ENCODE measurements at regions not wholly inside any gene's neighbourhood (a gene's known extent, or its start where the extent isn't known, plus 50 kb on each side); places are given as distances from the start of the nearest gene placed in this dataset.

- TF ChIP-seq, protein P1, sequence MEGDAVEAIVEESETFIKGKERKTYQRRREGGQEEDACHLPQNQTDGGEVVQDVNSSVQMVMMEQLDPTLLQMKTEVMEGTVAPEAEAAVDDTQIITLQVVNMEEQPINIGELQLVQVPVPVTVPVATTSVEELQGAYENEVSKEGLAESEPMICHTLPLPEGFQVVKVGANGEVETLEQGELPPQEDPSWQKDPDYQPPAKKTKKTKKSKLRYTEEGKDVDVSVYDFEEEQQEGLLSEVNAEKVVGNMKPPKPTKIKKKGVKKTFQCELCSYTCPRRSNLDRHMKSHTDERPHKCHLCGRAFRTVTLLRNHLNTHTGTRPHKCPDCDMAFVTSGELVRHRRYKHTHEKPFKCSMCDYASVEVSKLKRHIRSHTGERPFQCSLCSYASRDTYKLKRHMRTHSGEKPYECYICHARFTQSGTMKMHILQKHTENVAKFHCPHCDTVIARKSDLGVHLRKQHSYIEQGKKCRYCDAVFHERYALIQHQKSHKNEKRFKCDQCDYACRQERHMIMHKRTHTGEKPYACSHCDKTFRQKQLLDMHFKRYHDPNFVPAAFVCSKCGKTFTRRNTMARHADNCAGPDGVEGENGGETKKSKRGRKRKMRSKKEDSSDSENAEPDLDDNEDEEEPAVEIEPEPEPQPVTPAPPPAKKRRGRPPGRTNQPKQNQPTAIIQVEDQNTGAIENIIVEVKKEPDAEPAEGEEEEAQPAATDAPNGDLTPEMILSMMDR (tag by site-specific recombination; IDR thresholded peaks at IDR 0.05) = no peak
- no peak for TF ChIP-seq ZNF274 (IDR thresholded peaks at IDR 0.05; ENCODE audit: low read length)
- no peak for TF ChIP-seq ZNF274 (tag by site-specific recombination; IDR thresholded peaks at IDR 0.05; ENCODE audit: borderline replicate concordance)
- TF ChIP-seq PRDM4 (tag by site-specific recombination; IDR thresholded peaks at IDR 0.05) = no peak
- TF ChIP-seq, protein P2, sequence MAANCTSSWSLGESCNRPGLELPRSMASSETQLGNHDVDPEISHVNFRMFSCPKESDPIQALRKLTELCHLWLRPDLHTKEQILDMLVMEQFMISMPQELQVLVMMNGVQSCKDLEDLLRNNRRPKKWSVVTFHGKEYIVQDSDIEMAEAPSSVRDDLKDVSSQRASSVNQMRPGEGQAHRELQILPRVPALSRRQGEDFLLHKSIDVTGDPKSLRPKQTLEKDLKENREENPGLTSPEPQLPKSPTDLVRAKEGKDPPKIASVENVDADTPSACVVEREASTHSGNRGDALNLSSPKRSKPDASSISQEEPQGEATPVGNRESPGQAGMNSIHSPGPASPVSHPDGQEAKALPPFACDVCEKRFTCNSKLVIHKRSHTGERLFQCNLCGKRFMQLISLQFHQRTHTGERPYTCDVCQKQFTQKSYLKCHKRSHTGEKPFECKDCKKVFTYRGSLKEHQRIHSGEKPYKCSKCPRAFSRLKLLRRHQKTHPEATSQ (tag by site-specific recombination; IDR thresholded peaks at IDR 0.05) = no peak
- TF ChIP-seq, protein P3, sequence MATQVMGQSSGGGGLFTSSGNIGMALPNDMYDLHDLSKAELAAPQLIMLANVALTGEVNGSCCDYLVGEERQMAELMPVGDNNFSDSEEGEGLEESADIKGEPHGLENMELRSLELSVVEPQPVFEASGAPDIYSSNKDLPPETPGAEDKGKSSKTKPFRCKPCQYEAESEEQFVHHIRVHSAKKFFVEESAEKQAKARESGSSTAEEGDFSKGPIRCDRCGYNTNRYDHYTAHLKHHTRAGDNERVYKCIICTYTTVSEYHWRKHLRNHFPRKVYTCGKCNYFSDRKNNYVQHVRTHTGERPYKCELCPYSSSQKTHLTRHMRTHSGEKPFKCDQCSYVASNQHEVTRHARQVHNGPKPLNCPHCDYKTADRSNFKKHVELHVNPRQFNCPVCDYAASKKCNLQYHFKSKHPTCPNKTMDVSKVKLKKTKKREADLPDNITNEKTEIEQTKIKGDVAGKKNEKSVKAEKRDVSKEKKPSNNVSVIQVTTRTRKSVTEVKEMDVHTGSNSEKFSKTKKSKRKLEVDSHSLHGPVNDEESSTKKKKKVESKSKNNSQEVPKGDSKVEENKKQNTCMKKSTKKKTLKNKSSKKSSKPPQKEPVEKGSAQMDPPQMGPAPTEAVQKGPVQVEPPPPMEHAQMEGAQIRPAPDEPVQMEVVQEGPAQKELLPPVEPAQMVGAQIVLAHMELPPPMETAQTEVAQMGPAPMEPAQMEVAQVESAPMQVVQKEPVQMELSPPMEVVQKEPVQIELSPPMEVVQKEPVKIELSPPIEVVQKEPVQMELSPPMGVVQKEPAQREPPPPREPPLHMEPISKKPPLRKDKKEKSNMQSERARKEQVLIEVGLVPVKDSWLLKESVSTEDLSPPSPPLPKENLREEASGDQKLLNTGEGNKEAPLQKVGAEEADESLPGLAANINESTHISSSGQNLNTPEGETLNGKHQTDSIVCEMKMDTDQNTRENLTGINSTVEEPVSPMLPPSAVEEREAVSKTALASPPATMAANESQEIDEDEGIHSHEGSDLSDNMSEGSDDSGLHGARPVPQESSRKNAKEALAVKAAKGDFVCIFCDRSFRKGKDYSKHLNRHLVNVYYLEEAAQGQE (tag by site-specific recombination; IDR thresholded peaks at IDR 0.05) = no peak
- TF ChIP-seq, protein P4, sequence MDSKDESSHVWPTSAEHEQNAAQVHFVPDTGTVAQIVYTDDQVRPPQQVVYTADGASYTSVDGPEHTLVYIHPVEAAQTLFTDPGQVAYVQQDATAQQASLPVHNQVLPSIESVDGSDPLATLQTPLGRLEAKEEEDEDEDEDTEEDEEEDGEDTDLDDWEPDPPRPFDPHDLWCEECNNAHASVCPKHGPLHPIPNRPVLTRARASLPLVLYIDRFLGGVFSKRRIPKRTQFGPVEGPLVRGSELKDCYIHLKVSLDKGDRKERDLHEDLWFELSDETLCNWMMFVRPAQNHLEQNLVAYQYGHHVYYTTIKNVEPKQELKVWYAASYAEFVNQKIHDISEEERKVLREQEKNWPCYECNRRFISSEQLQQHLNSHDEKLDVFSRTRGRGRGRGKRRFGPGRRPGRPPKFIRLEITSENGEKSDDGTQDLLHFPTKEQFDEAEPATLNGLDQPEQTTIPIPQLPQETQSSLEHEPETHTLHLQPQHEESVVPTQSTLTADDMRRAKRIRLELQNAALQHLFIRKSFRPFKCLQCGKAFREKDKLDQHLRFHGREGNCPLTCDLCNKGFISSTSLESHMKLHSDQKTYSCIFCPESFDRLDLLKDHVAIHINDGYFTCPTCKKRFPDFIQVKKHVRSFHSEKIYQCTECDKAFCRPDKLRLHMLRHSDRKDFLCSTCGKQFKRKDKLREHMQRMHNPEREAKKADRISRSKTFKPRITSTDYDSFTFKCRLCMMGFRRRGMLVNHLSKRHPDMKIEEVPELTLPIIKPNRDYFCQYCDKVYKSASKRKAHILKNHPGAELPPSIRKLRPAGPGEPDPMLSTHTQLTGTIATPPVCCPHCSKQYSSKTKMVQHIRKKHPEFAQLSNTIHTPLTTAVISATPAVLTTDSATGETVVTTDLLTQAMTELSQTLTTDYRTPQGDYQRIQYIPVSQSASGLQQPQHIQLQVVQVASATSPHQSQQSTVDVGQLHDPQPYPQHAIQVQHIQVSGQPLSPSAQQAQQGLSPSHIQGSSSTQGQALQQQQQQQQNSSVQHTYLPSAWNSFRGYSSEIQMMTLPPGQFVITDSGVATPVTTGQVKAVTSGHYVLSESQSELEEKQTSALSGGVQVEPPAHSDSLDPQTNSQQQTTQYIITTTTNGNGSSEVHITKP (tag by site-specific recombination; IDR thresholded peaks at IDR 0.05) = no peak
- no peak for TF ChIP-seq YY1 (tag by site-specific recombination; IDR thresholded peaks at IDR 0.05)
- TF ChIP-seq KLF1 (tag by site-specific recombination; IDR thresholded peaks at IDR 0.05) = no peak
- no peak for TF ChIP-seq SP2 (tag by site-specific recombination; IDR thresholded peaks at IDR 0.05)
- TF ChIP-seq TCF7L2 (IDR thresholded peaks at IDR 0.05; ENCODE audit: borderline replicate concordance, low read depth, low read length) = no peak
Observed at GRCh38 chr3:76550522-76551201, 489.2 kb upstream of the ROBO2 start.
